Activated CD4-positive, alpha-beta T cell treated with anti-CD3 and anti-CD28 coated beads, Interleukin-10, Interleukin-2, amounts not matched to agents 100 ng/mL and 50 ng/mL, durations not matched to agents 16 hours and 8 hours (primary cell): ENCODE measurements at regions not wholly inside any gene's neighbourhood (a gene's known extent, or its start where the extent isn't known, plus 50 kb on each side); places are given as distances from the start of the nearest gene placed in this dataset.
"Not testable (repeated sequence)": the region's sequence is repeated elsewhere in the genome, so short reads cannot be mapped to it uniquely, and the experiment has no call there.

Experiments used
- DNase-seq: peaks from one replicate; pipeline ENCODE4 v3.0.0-alpha.2; 2020

GRCh38 chr7:49483142-49483541 lies 290.3 kb upstream of the VWC2 start:
- no peak for DNase-seq

GRCh38 chr7:49486974-49487829 lies 286.2 kb upstream of the VWC2 start:
- DNase-seq, result no peak

GRCh38 chr7:49487830-49488140 lies 285.7 kb upstream of the VWC2 start:
- no peak for DNase-seq

GRCh38 chr7:49488573-49488972 lies 284.9 kb upstream of the VWC2 start:
- DNase-seq, result no peak

GRCh38 chr7:49497471-49497870 lies 276.0 kb upstream of the VWC2 start:
- no peak for DNase-seq

GRCh38 chr7:49500741-49501140 lies 272.7 kb upstream of the VWC2 start:
- no peak for DNase-seq

- DNase-seq, result not testable (repeated sequence)
These were observed 266.2 kb upstream of the VWC2 start for GRCh38 chr7:49507206-49507605.

- no peak for DNase-seq
These were observed 259.5 kb upstream of the VWC2 start for GRCh38 chr7:49513911-49514310.

- DNase-seq, result no peak
These were observed 252.5 kb upstream of the VWC2 start for GRCh38 chr7:49520951-49521350.

GRCh38 chr7:49522111-49522510 lies 251.3 kb upstream of the VWC2 start:
- no peak for DNase-seq

- DNase-seq, result no peak
These were observed 249.6 kb upstream of the VWC2 start for GRCh38 chr7:49523870-49524269.

GRCh38 chr7:49527182-49527581 lies 246.3 kb upstream of the VWC2 start:
- no peak for DNase-seq

- DNase-seq, result no peak
These were observed 243.0 kb upstream of the VWC2 start for GRCh38 chr7:49530481-49530880.

- DNase-seq, result no peak
These were observed 209.6 kb upstream of the VWC2 start for GRCh38 chr7:49563693-49564378.

- no peak for DNase-seq
These were observed 209.1 kb upstream of the VWC2 start for GRCh38 chr7:49564379-49564714.

GRCh38 chr7:49577576-49577975 lies 195.9 kb upstream of the VWC2 start:
- no peak for DNase-seq

- no peak for DNase-seq
These were observed 194.0 kb upstream of the VWC2 start for GRCh38 chr7:49579408-49579807.

- no peak for DNase-seq
These were observed 193.4 kb upstream of the VWC2 start for GRCh38 chr7:49580000-49580399.

- DNase-seq, result no peak
These were observed 192.7 kb upstream of the VWC2 start for GRCh38 chr7:49580761-49581160.

- no peak for DNase-seq
These were observed 190.0 kb upstream of the VWC2 start for GRCh38 chr7:49583440-49583839.

- DNase-seq, result no peak
These were observed 176.5 kb upstream of the VWC2 start for GRCh38 chr7:49596701-49597491.

GRCh38 chr7:49597805-49598204 lies 175.6 kb upstream of the VWC2 start:
- no peak for DNase-seq

GRCh38 chr7:49611951-49612350 lies 161.5 kb upstream of the VWC2 start:
- DNase-seq, result no peak

- no peak for DNase-seq
These were observed 159.7 kb upstream of the VWC2 start for GRCh38 chr7:49613759-49614158.
